ENCODE measurements at regions not wholly inside any gene's neighbourhood (a gene's known extent, or its start where the extent isn't known, plus 50 kb on each side); places are given as distances from the start of the nearest gene placed in this dataset.

- POLR2A ChIA-PET, result no interaction called here
- H3K27me3 ChIP-seq (ENCODE audit: insufficient read depth, low read length), result no peaks in the 10 kb centered on the region
- RAD21 ChIA-PET (ENCODE audit: low non-redundant PET in 1 of 2, low total read pairs in 2 of 2, uncharacterized antibody in 2 of 2, unreplicated experiment in 2 of 2), result no interaction called here
- no peak overlapping the region for H3K27ac ChIP-seq (ENCODE audit: low read depth, low read length)
- H3K4me1 ChIP-seq (ENCODE audit: control insufficient read depth in 1 of 2, insufficient read depth in 2 of 2, low read length in 2 of 2), result no peaks in the 10 kb centered on the region
- no peak for ATAC-seq
- no peak overlapping the region for H3K4me2 ChIP-seq (ENCODE audit: low read length)
- no peak overlapping the region for H2AFZ ChIP-seq (ENCODE audit: low read depth, low read length, poor library complexity, severe bottlenecking)
- H3K36me3 ChIP-seq (ENCODE audit: control insufficient read depth in 1 of 2, insufficient read depth in 2 of 2, low read length in 2 of 2), result no peaks in the 10 kb centered on the region
- H3K9me3 ChIP-seq (ENCODE audit: control insufficient read depth in 1 of 2, insufficient read depth in 1 of 2, low read depth in 1 of 2, low read length in 2 of 2), result peaks cover 6 to 32% of the 10 kb centered on the region in 2 experiments; a peak in 2 of 4 replicates
- BruUV-seq (replicated peaks), result no TSS peak
- DNase-seq (ENCODE audit: low read depth, low spot score), result no peak
- H3K9ac ChIP-seq (ENCODE audit: low read length), result no peak overlapping the region
- no peak overlapping the region for H3K4me3 ChIP-seq (replicated peaks in 1 of 2; ENCODE audit: low read depth in 1 of 2, low read length in 2 of 2)
- no peaks in the 10 kb centered on the region for H3K79me2 ChIP-seq (ENCODE audit: insufficient read depth, low read length)
- no peaks in the 10 kb centered on the region for H3K9me2 ChIP-seq (ENCODE audit: insufficient read depth)
- no peaks in the 10 kb centered on the region for H4K20me1 ChIP-seq (ENCODE audit: insufficient read depth)
- TF ChIP-seq POLR2AphosphoS5 (IDR thresholded peaks at IDR 0.05; ENCODE audit: low read depth, low read length) (no peak), EGR1 (IDR thresholded peaks at IDR 0.05; ENCODE audit: low read depth) (no peak), SRF (IDR thresholded peaks at IDR 0.05; ENCODE audit: low read depth) (no peak), ZFX (IDR thresholded peaks at IDR 0.05) (no peak), CBX3 (IDR thresholded peaks at IDR 0.05; ENCODE audit: low read depth) (no peak), ELF1 (IDR thresholded peaks at IDR 0.05; ENCODE audit: borderline replicate concordance, low read depth) (no peak), ZBTB33 (IDR thresholded peaks at IDR 0.05; ENCODE audit: extremely low read depth, insufficient replicate concordance, low read length) (no peak), RAD21 (IDR thresholded peaks at IDR 0.05; ENCODE audit: low read depth) (no peak), CTCF (IDR thresholded peaks at IDR 0.05 in 2 of 3, conservative IDR thresholded peaks at IDR 0.05 in 1 of 3; ENCODE audit: borderline replicate concordance in 1 of 3, insufficient read depth in 1 of 3, low read depth in 2 of 3, low read length in 2 of 3) (no peak), ZNF274 (IDR thresholded peaks at IDR 0.05; ENCODE audit: low read depth, low read length) (no peak), TCF7L2 (IDR thresholded peaks at IDR 0.05; ENCODE audit: borderline replicate concordance, extremely low read depth, insufficient read depth, insufficient read length) (no peak), EZH2 (IDR thresholded peaks at IDR 0.05) (no peak), ATF3 (IDR thresholded peaks at IDR 0.05) (no peak), YY1 (IDR thresholded peaks at IDR 0.05; ENCODE audit: extremely low read depth, insufficient replicate concordance, low read depth, low read length) (no peak), SP1 (IDR thresholded peaks at IDR 0.05; ENCODE audit: low read depth) (no peak), MAX (IDR thresholded peaks at IDR 0.05) (no peak)
- intact Hi-C loops (cut with micrococcal nuclease), result no loop called here
- CTCF ChIA-PET, result no interaction called here
Measured at GRCh38 chr2:79250656-79251055, 91.1 kb upstream of the REG3A start.

Data from HCT116 (cell line).